NT2/D1 (cell line): ENCODE measurements at regions not wholly inside any gene's neighbourhood (a gene's known extent, or its start where the extent isn't known, plus 50 kb on each side); places are given as distances from the start of the nearest gene placed in this dataset.

ENCODE experiments used
- SUZ12 ChIP-seq: IDR thresholded peaks from 2 replicates; pipeline ENCODE4 v1.6.1; 2011; ENCODE audit not compliant: insufficient read length, insufficient read depth; ENCODE audit errors: extremely low read depth
- YY1 ChIP-seq: IDR thresholded peaks from 2 replicates; pipeline ENCODE4 v1.6.1; 2011; ENCODE audit not compliant: insufficient read length, insufficient read depth
- ZNF274 ChIP-seq: IDR thresholded peaks from 2 replicates; pipeline ENCODE4 v1.6.1; 2011; ENCODE audit warnings: mild to moderate bottlenecking, low read depth, low read length

- TF ChIP-seq YY1 (no peak), SUZ12 (no peak), ZNF274 (no peak)
These were observed 163.6 kb upstream of the HNRNPA3 start for GRCh38 chr2:177048981-177049380.
